ENCODE measurements at regions not wholly inside any gene's neighbourhood (a gene's known extent, or its start where the extent isn't known, plus 50 kb on each side); places are given as distances from the start of the nearest gene placed in this dataset.

GRCh38 chr6:121616406-121616805 is 181.0 kb downstream of the GJA1 start:
- no peaks in the 10 kb centered on the region for H3F3A ChIP-seq (ENCODE audit: low read depth)
- H3K27me3 ChIP-seq (ENCODE audit: insufficient read depth, low read length, poor library complexity, severe bottlenecking): no peaks in the 10 kb centered on the region
- H3K36me3 ChIP-seq (ENCODE audit: insufficient read depth, low read length): no peaks in the 10 kb centered on the region
- TF ChIP-seq CTCF (conservative IDR thresholded peaks at IDR 0.05; ENCODE audit: low read length): no peak
- TF ChIP-seq EZH2phosphoT487 (IDR thresholded peaks at IDR 0.05; ENCODE audit: borderline replicate concordance): no peak
- no peak overlapping the region for H3K4me2 ChIP-seq (ENCODE audit: low read depth, low read length, poor library complexity, severe bottlenecking)
- H3K4me1 ChIP-seq (ENCODE audit: insufficient read depth, low read length, poor library complexity, severe bottlenecking): no peaks in the 10 kb centered on the region
- H4K20me1 ChIP-seq (ENCODE audit: insufficient read depth, low read length, poor library complexity, severe bottlenecking): no peaks in the 10 kb centered on the region
- H3K9me2 ChIP-seq (replicated peaks; ENCODE audit: low read depth, low read length): no peaks in the 10 kb centered on the region
- H3K4me3 ChIP-seq (ENCODE audit: low read length, poor library complexity, severe bottlenecking): no peak overlapping the region
- H3K79me2 ChIP-seq (ENCODE audit: insufficient read depth, low read length): no peaks in the 10 kb centered on the region
- no peak overlapping the region for H2AFZ ChIP-seq (ENCODE audit: low read length)
- no peak overlapping the region for H3K9ac ChIP-seq (ENCODE audit: low read depth, low read length, poor library complexity, severe bottlenecking)
- H3K9me3 ChIP-seq (ENCODE audit: insufficient read depth, low read depth, low read length): no peaks in the 10 kb centered on the region

GRCh38 chr6:121617388-121617787 is 181.9 kb downstream of the GJA1 start:
- no peaks in the 10 kb centered on the region for H4K20me1 ChIP-seq (ENCODE audit: insufficient read depth, low read length, poor library complexity, severe bottlenecking)
- no peaks in the 10 kb centered on the region for H3K27me3 ChIP-seq (ENCODE audit: insufficient read depth, low read length, poor library complexity, severe bottlenecking)
- H3K4me3 ChIP-seq (ENCODE audit: low read length, poor library complexity, severe bottlenecking): no peak overlapping the region
- TF ChIP-seq CTCF (conservative IDR thresholded peaks at IDR 0.05; ENCODE audit: low read length) (no peak), EZH2phosphoT487 (IDR thresholded peaks at IDR 0.05; ENCODE audit: borderline replicate concordance) (no peak)
- no peak overlapping the region for H3K9ac ChIP-seq (ENCODE audit: low read depth, low read length, poor library complexity, severe bottlenecking)
- H3K4me1 ChIP-seq (ENCODE audit: insufficient read depth, low read length, poor library complexity, severe bottlenecking): no peaks in the 10 kb centered on the region
- H3K4me2 ChIP-seq (ENCODE audit: low read depth, low read length, poor library complexity, severe bottlenecking): no peak overlapping the region
- H2AFZ ChIP-seq (ENCODE audit: low read length): no peak overlapping the region
- no peaks in the 10 kb centered on the region for H3K79me2 ChIP-seq (ENCODE audit: insufficient read depth, low read length)
- no peaks in the 10 kb centered on the region for H3K9me2 ChIP-seq (replicated peaks; ENCODE audit: low read depth, low read length)
- H3K9me3 ChIP-seq (ENCODE audit: insufficient read depth, low read depth, low read length): no peaks in the 10 kb centered on the region
- H3F3A ChIP-seq (ENCODE audit: low read depth): no peaks in the 10 kb centered on the region
- H3K36me3 ChIP-seq (ENCODE audit: insufficient read depth, low read length): no peaks in the 10 kb centered on the region

GRCh38 chr6:121619013-121619412 is 183.6 kb downstream of the GJA1 start:
- Histone ChIP-seq H3K4me3 (ENCODE audit: low read length, poor library complexity, severe bottlenecking) (no peak overlapping the region), H2AFZ (ENCODE audit: low read length) (no peak overlapping the region), H3F3A (ENCODE audit: low read depth) (no peaks in the 10 kb centered on the region), H3K4me2 (ENCODE audit: low read depth, low read length, poor library complexity, severe bottlenecking) (no peak overlapping the region), H3K9me2 (replicated peaks; ENCODE audit: low read depth, low read length) (no peaks in the 10 kb centered on the region), H3K4me1 (ENCODE audit: insufficient read depth, low read length, poor library complexity, severe bottlenecking) (no peaks in the 10 kb centered on the region), H4K20me1 (ENCODE audit: insufficient read depth, low read length, poor library complexity, severe bottlenecking) (no peaks in the 10 kb centered on the region), H3K79me2 (ENCODE audit: insufficient read depth, low read length) (no peaks in the 10 kb centered on the region), H3K9ac (ENCODE audit: low read depth, low read length, poor library complexity, severe bottlenecking) (no peak overlapping the region), H3K36me3 (ENCODE audit: insufficient read depth, low read length) (no peaks in the 10 kb centered on the region), H3K27me3 (ENCODE audit: insufficient read depth, low read length, poor library complexity, severe bottlenecking) (no peaks in the 10 kb centered on the region), H3K9me3 (ENCODE audit: insufficient read depth, low read depth, low read length) (no peaks in the 10 kb centered on the region)
- no peak for TF ChIP-seq EZH2phosphoT487 (IDR thresholded peaks at IDR 0.05; ENCODE audit: borderline replicate concordance)
- TF ChIP-seq CTCF (conservative IDR thresholded peaks at IDR 0.05; ENCODE audit: low read length): no peak

Measured in Loucy (cell line).